ENCODE measurements at regions not wholly inside any gene's neighbourhood (a gene's known extent, or its start where the extent isn't known, plus 50 kb on each side); places are given as distances from the start of the nearest gene placed in this dataset.

GRCh38 chr1:18569251-18569650 is 61.4 kb upstream of the PAX7 start:
- POLR2A ChIA-PET = no interaction called here
- H3K27me3 Mint-ChIP-seq = peaks cover 31 to 32% of the 10 kb centered on the region in 2 donors

GRCh38 chr1:18569811-18570545 is 60.7 kb upstream of the PAX7 start:
- ATAC-seq (replicated peaks in 1 of 4) (no peak), DNase-seq (no peak)
- Histone ChIP-seq H3K4me3 (ENCODE audit: control insufficient read depth in 1 of 2, extremely low read depth in 1 of 2, low read length in 1 of 2) (no peak overlapping the region), H3K27me3 (replicated peaks in 1 of 2; ENCODE audit: control insufficient read depth in 2 of 2, extremely low read depth in 1 of 2, insufficient read depth in 2 of 2, low read length in 1 of 2) (peaks cover 0 to 33% of the 10 kb centered on the region in 2 experiments), H3K27ac (ENCODE audit: low read length) (no peak overlapping the region), H3K9me3 (no peaks in the 10 kb centered on the region), H3K4me1 (ENCODE audit: control insufficient read depth in 1 of 2, extremely low read depth in 1 of 2, insufficient read depth in 2 of 2, low read length in 2 of 2) (no peaks in the 10 kb centered on the region), H3K36me3 (ENCODE audit: control insufficient read depth in 2 of 2, extremely low read depth in 1 of 2, insufficient read depth in 1 of 2, low read length in 1 of 2) (no peaks in the 10 kb centered on the region)
- Mint-ChIP-seq H3K27me3 (peaks cover 31 to 32% of the 10 kb centered on the region in 2 donors), H3K36me3 (no peaks in the 10 kb centered on the region), H3K9me3 (peaks cover 0 to 6% (median 4%) of the 10 kb centered on the region in 3 donors), H3K4me3 (no peak overlapping the region), H3K4me1 (no peaks in the 10 kb centered on the region), H3K27ac (no peak overlapping the region)
- ChIA-PET CTCF (no interaction called here), POLR2A (no interaction called here)
- 74% methylated on average over 15 of the region's 19 CpGs for WGBS (ENCODE audit: insufficient coverage)

More at GRCh38 chr1:18569251-18569650, 61.4 kb upstream of the PAX7 start:
- WGBS (ENCODE audit: insufficient coverage) = 71% methylated on average over 2 of the region's 8 CpGs
- Histone ChIP-seq H3K36me3 (ENCODE audit: control insufficient read depth in 2 of 2, extremely low read depth in 1 of 2, insufficient read depth in 1 of 2, low read length in 1 of 2) (no peaks in the 10 kb centered on the region), H3K27me3 (replicated peaks in 1 of 2; ENCODE audit: control insufficient read depth in 2 of 2, extremely low read depth in 1 of 2, insufficient read depth in 2 of 2, low read length in 1 of 2) (peaks cover 0 to 35% of the 10 kb centered on the region in 2 experiments), H3K9me3 (no peaks in the 10 kb centered on the region), H3K27ac (ENCODE audit: low read length) (no peak overlapping the region), H3K4me1 (ENCODE audit: control insufficient read depth in 1 of 2, extremely low read depth in 1 of 2, insufficient read depth in 2 of 2, low read length in 2 of 2) (no peaks in the 10 kb centered on the region), H3K4me3 (ENCODE audit: control insufficient read depth in 1 of 2, extremely low read depth in 1 of 2, low read length in 1 of 2) (no peak overlapping the region)
- ATAC-seq (replicated peaks in 1 of 4) (no peak), DNase-seq (no peak)
- Mint-ChIP-seq H3K4me1 (no peaks in the 10 kb centered on the region), H3K4me3 (no peak overlapping the region), H3K36me3 (no peaks in the 10 kb centered on the region), H3K9me3 (peaks cover 0 to 6% (median 4%) of the 10 kb centered on the region in 3 donors), H3K27ac (no peak overlapping the region)
- CTCF ChIA-PET = no interaction called here

- CTCF ChIA-PET = no interaction called here
- WGBS (ENCODE audit: insufficient coverage) = 65% methylated on average over 2 of the region's 10 CpGs
- H3K4me1 Mint-ChIP-seq = no peaks in the 10 kb centered on the region
- H3K4me3 ChIP-seq (ENCODE audit: control insufficient read depth in 1 of 2, extremely low read depth in 1 of 2, low read length in 1 of 2) = no peak overlapping the region
- no peak overlapping the region for H3K27ac ChIP-seq (ENCODE audit: low read length)
- ATAC-seq (replicated peaks in 1 of 4) (no peak), DNase-seq (no peak)
- no peak overlapping the region for H3K4me3 Mint-ChIP-seq
- peaks cover 20 to 34% of the 10 kb centered on the region in 2 donors for H3K27me3 Mint-ChIP-seq
- no peaks in the 10 kb centered on the region for H3K9me3 ChIP-seq
- POLR2A ChIA-PET = no interaction called here
- no peaks in the 10 kb centered on the region for H3K36me3 ChIP-seq (ENCODE audit: control insufficient read depth in 2 of 2, extremely low read depth in 1 of 2, insufficient read depth in 1 of 2, low read length in 1 of 2)
- H3K27me3 ChIP-seq (replicated peaks in 1 of 2; ENCODE audit: control insufficient read depth in 2 of 2, extremely low read depth in 1 of 2, insufficient read depth in 2 of 2, low read length in 1 of 2) = peaks cover 0 to 42% of the 10 kb centered on the region in 2 experiments
- no peak overlapping the region for H3K27ac Mint-ChIP-seq
- no peaks in the 10 kb centered on the region for H3K4me1 ChIP-seq (ENCODE audit: control insufficient read depth in 1 of 2, extremely low read depth in 1 of 2, insufficient read depth in 2 of 2, low read length in 2 of 2)
- H3K9me3 Mint-ChIP-seq = peaks cover 0 to 6% (median 4%) of the 10 kb centered on the region in 3 donors
- H3K36me3 Mint-ChIP-seq = no peaks in the 10 kb centered on the region
Observed at GRCh38 chr1:18571275-18571674, 59.4 kb upstream of the PAX7 start.

- no peaks in the 10 kb centered on the region for H3K4me1 Mint-ChIP-seq
- H3K27ac ChIP-seq (ENCODE audit: low read length) = no peak overlapping the region
- 59% methylated on average over 6 of the region's 9 CpGs for WGBS (ENCODE audit: insufficient coverage)
- no peaks in the 10 kb centered on the region for H3K36me3 ChIP-seq (ENCODE audit: control insufficient read depth in 2 of 2, extremely low read depth in 1 of 2, insufficient read depth in 1 of 2, low read length in 1 of 2)
- H3K27me3 ChIP-seq (replicated peaks in 1 of 2; ENCODE audit: control insufficient read depth in 2 of 2, extremely low read depth in 1 of 2, insufficient read depth in 2 of 2, low read length in 1 of 2) = peaks cover 0 to 35% of the 10 kb centered on the region in 2 experiments
- ChIA-PET POLR2A (no interaction called here), CTCF (no interaction called here)
- no peaks in the 10 kb centered on the region for H3K4me1 ChIP-seq (ENCODE audit: control insufficient read depth in 1 of 2, extremely low read depth in 1 of 2, insufficient read depth in 2 of 2, low read length in 2 of 2)
- H3K36me3 Mint-ChIP-seq = no peaks in the 10 kb centered on the region
- ATAC-seq (replicated peaks in 1 of 4) (no peak), DNase-seq (no peak)
- H3K4me3 ChIP-seq (ENCODE audit: control insufficient read depth in 1 of 2, extremely low read depth in 1 of 2, low read length in 1 of 2) = no peak overlapping the region
- H3K9me3 Mint-ChIP-seq = peaks cover 0 to 6% (median 4%) of the 10 kb centered on the region in 3 donors
- H3K4me3 Mint-ChIP-seq = no peak overlapping the region
- no peak overlapping the region for H3K27ac Mint-ChIP-seq
- H3K9me3 ChIP-seq = no peaks in the 10 kb centered on the region
- H3K27me3 Mint-ChIP-seq = peaks cover 16 to 31% of the 10 kb centered on the region in 2 donors
Observed at GRCh38 chr1:18572022-18572880, 58.4 kb upstream of the PAX7 start.

GRCh38 chr1:18573170-18573569 is 57.5 kb upstream of the PAX7 start:
- Histone ChIP-seq H3K27me3 (replicated peaks in 1 of 2; ENCODE audit: control insufficient read depth in 2 of 2, extremely low read depth in 1 of 2, insufficient read depth in 2 of 2, low read length in 1 of 2) (peaks cover 0 to 33% of the 10 kb centered on the region in 2 experiments), H3K9me3 (no peaks in the 10 kb centered on the region), H3K4me3 (ENCODE audit: control insufficient read depth in 1 of 2, extremely low read depth in 1 of 2, low read length in 1 of 2) (no peak overlapping the region), H3K4me1 (ENCODE audit: control insufficient read depth in 1 of 2, extremely low read depth in 1 of 2, insufficient read depth in 2 of 2, low read length in 2 of 2) (no peaks in the 10 kb centered on the region), H3K27ac (ENCODE audit: low read length) (no peak overlapping the region), H3K36me3 (ENCODE audit: control insufficient read depth in 2 of 2, extremely low read depth in 1 of 2, insufficient read depth in 1 of 2, low read length in 1 of 2) (no peaks in the 10 kb centered on the region)
- DNase-seq (no peak), ATAC-seq (replicated peaks in 1 of 4) (no peak)
- POLR2A ChIA-PET = no interaction called here
- Mint-ChIP-seq H3K36me3 (no peaks in the 10 kb centered on the region), H3K27me3 (peaks cover 16 to 33% of the 10 kb centered on the region in 2 donors), H3K4me3 (no peak overlapping the region), H3K4me1 (no peaks in the 10 kb centered on the region), H3K27ac (no peak overlapping the region), H3K9me3 (peaks cover 0 to 4% (median 0%) of the 10 kb centered on the region in 3 donors)
- 48% methylated on average over 6 of the region's 8 CpGs for WGBS (ENCODE audit: insufficient coverage)
- CTCF ChIA-PET = no interaction called here

GRCh38 chr1:18574754-18575153 is 55.9 kb upstream of the PAX7 start:
- Mint-ChIP-seq H3K9me3 (no peaks in the 10 kb centered on the region), H3K4me3 (no peak overlapping the region), H3K36me3 (no peaks in the 10 kb centered on the region), H3K27me3 (peaks cover 11 to 29% of the 10 kb centered on the region in 2 donors), H3K4me1 (no peaks in the 10 kb centered on the region), H3K27ac (no peak overlapping the region)
- ChIA-PET POLR2A (no interaction called here), CTCF (interaction anchor here in 1 of 2 donors (0.6 kb wide), 1 partner anchor 1080 kb away, joined by 5 read pairs; no protein-coding TSS in a partner anchor)
- no peak overlapping the region for H3K27ac ChIP-seq (ENCODE audit: low read length)
- H3K9me3 ChIP-seq = no peaks in the 10 kb centered on the region
- H3K27me3 ChIP-seq (replicated peaks in 1 of 2; ENCODE audit: control insufficient read depth in 2 of 2, extremely low read depth in 1 of 2, insufficient read depth in 2 of 2, low read length in 1 of 2) = peaks cover 0 to 27% of the 10 kb centered on the region in 2 experiments
- no peaks in the 10 kb centered on the region for H3K36me3 ChIP-seq (ENCODE audit: control insufficient read depth in 2 of 2, extremely low read depth in 1 of 2, insufficient read depth in 1 of 2, low read length in 1 of 2)
- H3K4me3 ChIP-seq (ENCODE audit: control insufficient read depth in 1 of 2, extremely low read depth in 1 of 2, low read length in 1 of 2) = no peak overlapping the region
- ATAC-seq (replicated peaks in 1 of 4) (no peak), DNase-seq (no peak)
- no peaks in the 10 kb centered on the region for H3K4me1 ChIP-seq (ENCODE audit: control insufficient read depth in 1 of 2, extremely low read depth in 1 of 2, insufficient read depth in 2 of 2, low read length in 2 of 2)
- 81% methylated on average over 4 of the region's 5 CpGs for whole genome bisulfite sequencing (ENCODE audit: insufficient coverage)
